Activated T-cell treated with anti-CD3 and anti-CD28 coated beads, Interleukin-2, amount 50 U/mL, for 4 hours (primary cell): ENCODE measurements at regions not wholly inside any gene's neighbourhood (a gene's known extent, or its start where the extent isn't known, plus 50 kb on each side); places are given as distances from the start of the nearest gene placed in this dataset.

Experiments
- ATAC-seq, 2 donors: fragments of 200-7000 bp; cut with Tn5 transposase; one replicate each; pipeline ENCODE4 v1.10.0; 2021
- DNase-seq: peaks from one replicate; pipeline ENCODE4 v3.0.0-alpha.2; 2020
- H3K27me3 Mint-ChIP-seq: one replicate; pipeline ENCODE4 v1.8.0; 2021; ENCODE audit warnings: low read depth, mixed read lengths
- H3K36me3 Mint-ChIP-seq: one replicate; pipeline ENCODE4 v1.8.0; 2022; ENCODE audit warnings: mixed read lengths; ENCODE audit not compliant: insufficient read depth
- H3K4me1 Mint-ChIP-seq: one replicate; pipeline ENCODE4 v1.8.0; 2021; ENCODE audit warnings: low read depth, mixed read lengths
- H3K4me3 Mint-ChIP-seq: one replicate; pipeline ENCODE4 v1.8.0; 2021; ENCODE audit warnings: mild to moderate bottlenecking, moderate library complexity, mixed read lengths
- H3K9me3 Mint-ChIP-seq: one replicate; pipeline ENCODE4 v1.8.0; 2021; ENCODE audit warnings: mixed read lengths

DNA sequence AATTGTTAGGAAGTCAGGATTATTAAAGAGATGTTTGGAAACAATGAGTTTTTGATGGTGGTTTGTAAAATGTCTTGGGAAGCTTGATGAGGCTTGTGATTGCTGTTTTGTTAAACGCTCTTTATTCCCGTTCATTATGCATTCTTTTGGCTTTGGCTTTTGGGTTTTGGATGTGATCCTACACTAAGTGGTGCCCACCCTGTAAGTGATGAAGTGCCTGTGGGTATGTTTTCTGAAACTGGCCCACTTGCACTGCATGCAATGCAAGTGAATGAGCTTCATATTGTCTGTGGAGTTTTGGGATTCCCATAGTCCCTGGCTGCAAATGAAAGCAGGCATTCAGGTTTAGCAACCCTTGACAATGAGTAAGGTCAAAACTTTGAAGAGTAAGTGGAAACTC lies 1035.5 kb upstream of the WWC1 start:
- DNase-seq: no peak
- H3K9me3 Mint-ChIP-seq: no peaks in the 10 kb centered on the region
- H3K36me3 Mint-ChIP-seq: no peaks in the 10 kb centered on the region
- H3K27me3 Mint-ChIP-seq: no peaks in the 10 kb centered on the region
- no peak for ATAC-seq
- no peaks in the 10 kb centered on the region for H3K4me1 Mint-ChIP-seq
- no peak overlapping the region for H3K4me3 Mint-ChIP-seq

GRCh38 chr5:167259806-167260205 lies 1031.6 kb upstream of the WWC1 start:
- no peaks in the 10 kb centered on the region for H3K27me3 Mint-ChIP-seq
- ATAC-seq (no peak), DNase-seq (no peak)
- no peaks in the 10 kb centered on the region for H3K4me1 Mint-ChIP-seq
- H3K36me3 Mint-ChIP-seq: no peaks in the 10 kb centered on the region
- no peak overlapping the region for H3K4me3 Mint-ChIP-seq
- no peaks in the 10 kb centered on the region for H3K9me3 Mint-ChIP-seq

GRCh38 chr5:167261309-167262100 lies 1029.9 kb upstream of the WWC1 start:
- Mint-ChIP-seq H3K27me3 (no peaks in the 10 kb centered on the region), H3K9me3 (no peaks in the 10 kb centered on the region), H3K4me1 (no peaks in the 10 kb centered on the region), H3K4me3 (no peak overlapping the region), H3K36me3 (no peaks in the 10 kb centered on the region)
- DNase-seq: no peak
- ATAC-seq: no peak

DNA sequence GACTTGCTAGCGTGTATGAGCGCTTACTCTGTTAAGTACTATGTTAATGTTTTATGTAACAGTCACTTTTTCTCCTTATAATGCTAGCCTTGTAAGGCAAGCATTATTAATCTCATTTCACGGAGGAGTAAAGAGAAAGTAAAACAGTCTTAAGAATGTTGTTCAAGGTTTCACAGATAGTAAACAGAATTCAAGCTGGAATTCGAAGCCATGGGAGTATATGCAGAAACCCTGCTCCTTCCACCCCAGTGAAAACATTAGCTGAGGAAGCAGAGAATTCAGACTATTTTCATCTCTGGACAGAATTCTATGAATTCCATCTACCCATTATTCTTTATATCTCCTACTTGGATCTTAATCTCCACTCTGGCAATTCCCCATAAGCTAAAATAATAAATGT lies 1028.3 kb upstream of the WWC1 start:
- H3K9me3 Mint-ChIP-seq: no peaks in the 10 kb centered on the region
- H3K4me1 Mint-ChIP-seq: no peaks in the 10 kb centered on the region

DNA sequence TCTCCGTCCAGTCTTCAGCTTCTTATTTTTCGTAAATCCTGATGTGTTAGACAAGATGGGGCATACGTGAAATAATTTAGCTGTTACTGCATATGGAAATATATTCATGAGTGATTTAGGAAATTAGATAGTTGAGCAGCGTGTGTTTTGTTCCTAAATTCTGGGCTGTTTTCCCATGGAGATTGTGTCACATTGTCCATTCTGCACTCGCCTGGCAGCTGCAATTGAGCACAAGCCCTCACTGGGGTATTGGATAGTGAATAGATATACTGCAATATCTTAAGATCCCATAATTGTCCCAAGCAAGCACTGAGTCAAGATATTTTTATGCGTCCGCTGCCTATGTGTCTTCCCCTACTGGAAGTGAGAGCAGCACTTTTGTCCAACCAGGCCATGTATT lies 1027.1 kb upstream of the WWC1 start:
- Mint-ChIP-seq H3K9me3 (peaks cover under 1% of the 10 kb centered on the region), H3K4me1 (no peaks in the 10 kb centered on the region), H3K4me3 (no peak overlapping the region), H3K36me3 (no peaks in the 10 kb centered on the region), H3K27me3 (no peaks in the 10 kb centered on the region)
- DNase-seq (no peak), ATAC-seq (no peak)

More for the DNA sequence above, 1028.3 kb upstream of the WWC1 start:
- ATAC-seq (no peak), DNase-seq (no peak)
- Mint-ChIP-seq H3K27me3 (no peaks in the 10 kb centered on the region), H3K36me3 (no peaks in the 10 kb centered on the region), H3K4me3 (no peak overlapping the region)

DNA sequence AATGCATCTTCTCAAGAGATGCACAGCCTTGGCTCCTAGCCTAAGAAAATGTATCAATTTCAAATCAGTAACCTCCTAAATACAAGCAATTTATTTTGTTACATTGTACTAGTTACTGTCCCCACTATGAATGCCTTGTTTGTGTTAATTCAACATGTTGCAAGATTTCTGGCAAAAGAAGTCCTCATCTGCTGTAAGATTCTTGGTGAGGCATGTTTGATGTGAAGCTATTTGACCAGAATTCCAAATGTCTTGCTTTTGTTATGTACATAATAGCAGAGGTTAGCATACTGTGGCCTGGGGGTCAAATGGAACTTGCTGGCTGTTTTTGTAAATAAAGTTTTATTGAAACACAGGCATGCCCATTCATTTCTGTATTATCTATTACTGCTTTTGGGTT lies 1023.1 kb upstream of the WWC1 start:
- H3K9me3 Mint-ChIP-seq: peaks cover 4% of the 10 kb centered on the region
- H3K4me1 Mint-ChIP-seq: no peaks in the 10 kb centered on the region
- H3K27me3 Mint-ChIP-seq: no peaks in the 10 kb centered on the region
- no peak overlapping the region for H3K4me3 Mint-ChIP-seq
- ATAC-seq: no peak
- no peak for DNase-seq
- H3K36me3 Mint-ChIP-seq: no peaks in the 10 kb centered on the region

- Mint-ChIP-seq H3K4me1 (no peaks in the 10 kb centered on the region), H3K36me3 (no peaks in the 10 kb centered on the region), H3K4me3 (no peak overlapping the region), H3K9me3 (peaks cover 4% of the 10 kb centered on the region), H3K27me3 (no peaks in the 10 kb centered on the region)
- no peak for DNase-seq
- no peak for ATAC-seq
Measured at GRCh38 chr5:167269146-167269545, 1022.3 kb upstream of the WWC1 start.

DNA sequence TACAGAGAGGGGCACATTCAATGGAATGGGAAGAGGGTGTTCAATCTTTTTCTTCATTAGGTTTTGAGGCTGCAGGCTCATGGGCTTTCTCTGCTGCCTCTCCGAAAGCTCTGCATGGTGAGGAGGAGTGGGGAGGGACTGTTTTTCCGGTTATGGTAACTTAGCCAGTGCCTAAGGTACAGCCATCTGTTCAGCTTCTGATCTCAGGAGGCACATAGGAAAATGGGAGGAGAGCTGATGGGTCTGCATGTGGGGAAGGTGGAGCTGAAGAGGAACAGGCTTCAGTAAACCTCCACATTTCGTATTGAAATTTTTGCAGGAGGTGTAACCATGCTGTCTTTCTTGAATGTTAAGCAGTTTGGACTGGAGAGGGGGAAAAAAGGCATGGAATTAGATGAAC lies 1020.4 kb upstream of the WWC1 start:
- no peaks in the 10 kb centered on the region for H3K4me1 Mint-ChIP-seq
- peaks cover 10% of the 10 kb centered on the region for H3K9me3 Mint-ChIP-seq
- DNase-seq (no peak), ATAC-seq (no peak)
- H3K36me3 Mint-ChIP-seq: no peaks in the 10 kb centered on the region
- H3K4me3 Mint-ChIP-seq: no peak overlapping the region
- H3K27me3 Mint-ChIP-seq: no peaks in the 10 kb centered on the region

DNA sequence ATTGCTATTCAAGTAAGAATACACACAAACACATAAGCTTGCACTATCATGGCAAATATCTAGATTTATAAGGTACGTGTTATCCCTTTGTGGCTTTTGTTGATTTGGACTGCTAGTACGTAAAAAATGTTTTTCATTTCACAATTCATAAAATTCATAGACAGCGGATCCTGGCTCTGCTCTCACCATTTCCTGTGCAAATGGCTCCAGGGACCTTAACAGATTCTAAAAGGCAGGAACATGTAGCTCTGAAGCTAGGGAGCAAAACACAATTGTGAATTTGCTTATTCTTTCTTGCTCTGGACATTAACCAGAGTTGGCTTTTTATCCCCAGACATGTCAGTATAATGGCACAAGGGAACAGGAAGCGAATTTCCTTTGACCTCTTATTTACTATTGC lies 1019.9 kb upstream of the WWC1 start:
- DNase-seq: no peak
- no peaks in the 10 kb centered on the region for H3K36me3 Mint-ChIP-seq
- no peak overlapping the region for H3K4me3 Mint-ChIP-seq
- H3K4me1 Mint-ChIP-seq: no peaks in the 10 kb centered on the region
- H3K9me3 Mint-ChIP-seq: peaks cover 11% of the 10 kb centered on the region
- no peaks in the 10 kb centered on the region for H3K27me3 Mint-ChIP-seq
- ATAC-seq: no peak

- Mint-ChIP-seq H3K4me1 (no peaks in the 10 kb centered on the region), H3K36me3 (no peaks in the 10 kb centered on the region), H3K4me3 (no peak overlapping the region), H3K27me3 (no peaks in the 10 kb centered on the region), H3K9me3 (peaks cover 20% of the 10 kb centered on the region)
- ATAC-seq: no peak
- DNase-seq: no peak
Measured at GRCh38 chr5:167280111-167280510, 1011.3 kb upstream of the WWC1 start.

DNA sequence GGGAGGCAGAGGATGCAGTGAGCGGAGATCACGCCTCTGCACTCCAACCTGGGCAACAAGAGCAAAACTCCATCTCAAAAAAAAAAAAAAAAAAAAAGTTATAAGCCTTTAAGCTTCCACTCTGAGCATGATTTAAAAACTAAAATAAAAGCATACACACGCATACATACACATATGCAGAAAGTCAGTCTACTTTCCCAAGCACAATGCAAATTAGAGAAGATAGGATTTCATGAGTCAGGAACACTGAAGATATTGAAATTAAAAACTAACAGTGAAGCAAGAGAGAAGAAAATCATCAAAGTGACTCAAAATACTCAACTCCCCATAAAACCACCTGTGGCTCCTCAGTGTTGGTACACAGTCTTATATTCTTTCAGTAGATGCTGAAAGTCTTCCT lies 1009.5 kb upstream of the WWC1 start:
- Mint-ChIP-seq H3K36me3 (no peaks in the 10 kb centered on the region), H3K4me1 (no peaks in the 10 kb centered on the region), H3K9me3 (peaks cover 14% of the 10 kb centered on the region), H3K4me3 (no peak overlapping the region), H3K27me3 (no peaks in the 10 kb centered on the region)
- DNase-seq (no peak), ATAC-seq (no peak)

DNA sequence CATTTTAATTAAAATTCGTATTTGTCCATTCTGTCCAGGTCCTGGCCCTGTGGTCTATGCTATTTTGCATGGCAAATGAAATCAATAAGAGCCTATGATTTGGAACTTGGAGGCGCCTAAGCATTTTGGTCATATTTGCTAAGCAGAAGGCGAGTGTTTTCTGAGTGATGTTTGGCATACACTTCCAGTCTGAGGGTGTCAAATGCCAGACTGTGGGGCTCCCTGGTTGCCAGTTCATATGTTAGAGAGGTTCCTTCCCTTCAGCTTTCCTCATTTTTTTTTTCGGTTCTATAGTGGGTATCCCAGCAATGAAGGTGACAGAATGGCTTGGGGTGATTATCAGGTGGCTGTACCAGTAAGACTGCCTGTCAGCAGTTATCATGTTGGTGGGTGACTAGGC lies 1007.8 kb upstream of the WWC1 start:
- no peak for ATAC-seq
- Mint-ChIP-seq H3K36me3 (no peaks in the 10 kb centered on the region), H3K27me3 (no peaks in the 10 kb centered on the region), H3K9me3 (peaks cover 9% of the 10 kb centered on the region), H3K4me3 (no peak overlapping the region), H3K4me1 (no peaks in the 10 kb centered on the region)
- no peak for DNase-seq

- Mint-ChIP-seq H3K27me3 (no peaks in the 10 kb centered on the region), H3K4me1 (no peaks in the 10 kb centered on the region), H3K36me3 (no peaks in the 10 kb centered on the region), H3K9me3 (peaks cover 14% of the 10 kb centered on the region), H3K4me3 (no peak overlapping the region)
- no peak for ATAC-seq
- no peak for DNase-seq
Measured at GRCh38 chr5:167284222-167284890, 1007.1 kb upstream of the WWC1 start.

DNA sequence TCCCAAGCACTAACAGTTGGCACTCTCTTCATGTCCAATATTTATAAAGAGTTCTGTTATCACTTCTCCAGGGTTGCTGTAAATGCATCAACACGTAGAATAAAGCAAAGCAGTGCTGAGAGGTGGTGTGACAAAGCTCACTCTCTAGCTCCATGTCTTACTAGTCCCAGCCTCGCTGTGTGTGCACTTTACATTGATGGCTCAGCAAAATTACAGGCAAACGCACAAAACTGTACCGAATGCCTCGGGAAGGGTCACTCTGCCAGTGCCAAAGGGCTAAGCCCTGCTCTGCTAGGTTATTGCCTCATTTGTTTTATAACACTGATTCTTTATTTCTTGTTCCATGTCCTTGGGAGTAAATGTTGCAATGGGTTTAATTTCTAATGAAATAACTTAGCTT lies 1005.9 kb upstream of the WWC1 start:
- Mint-ChIP-seq H3K27me3 (no peaks in the 10 kb centered on the region), H3K36me3 (no peaks in the 10 kb centered on the region), H3K4me3 (no peak overlapping the region), H3K4me1 (no peaks in the 10 kb centered on the region), H3K9me3 (peaks cover 15% of the 10 kb centered on the region)
- DNase-seq: no peak
- ATAC-seq: no peak

DNA sequence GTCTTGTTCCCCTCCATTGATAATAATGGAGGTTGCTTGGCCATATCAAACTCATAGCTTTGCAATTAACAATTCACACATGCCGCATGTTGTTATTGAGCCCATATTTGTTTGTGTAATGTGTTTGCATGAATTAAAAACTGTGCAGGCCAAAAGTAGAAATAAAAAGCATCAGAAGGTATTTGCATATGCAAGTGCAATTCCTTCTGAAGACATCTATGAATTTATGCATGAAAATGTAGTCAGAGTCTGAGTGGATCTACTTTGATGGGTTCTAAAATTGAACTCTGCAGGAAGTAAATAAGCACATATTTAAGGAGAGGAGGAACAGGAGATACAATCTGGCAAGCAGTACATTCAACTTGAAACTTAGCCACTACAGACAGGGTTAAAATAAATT lies 1004.6 kb upstream of the WWC1 start:
- DNase-seq (no peak), ATAC-seq (no peak)
- Mint-ChIP-seq H3K36me3 (no peaks in the 10 kb centered on the region), H3K4me3 (no peak overlapping the region), H3K4me1 (no peaks in the 10 kb centered on the region), H3K27me3 (no peaks in the 10 kb centered on the region), H3K9me3 (peaks cover 18% of the 10 kb centered on the region)
